ENCODE measurements at regions not wholly inside any gene's neighbourhood (a gene's known extent, or its start where the extent isn't known, plus 50 kb on each side); places are given as distances from the start of the nearest gene placed in this dataset.

GRCh38 chr18:71846716-71847115, 697.4 kb downstream of the CBLN2 start:
- TF ChIP-seq RAD21 (IDR thresholded peaks at IDR 0.05; ENCODE audit: low read depth) (no peak), REST (IDR thresholded peaks at IDR 0.05; ENCODE audit: low read depth) (no peak), MAX (IDR thresholded peaks at IDR 0.05) (no peak), EGR1 (IDR thresholded peaks at IDR 0.05) (no peak), YY1 (IDR thresholded peaks at IDR 0.05; ENCODE audit: low read depth) (no peak), TAF1 (IDR thresholded peaks at IDR 0.05; ENCODE audit: low read depth) (no peak), TCF12 (IDR thresholded peaks at IDR 0.05; ENCODE audit: low read depth) (no peak), USF1 (IDR thresholded peaks at IDR 0.05) (no peak), TEAD4 (IDR thresholded peaks at IDR 0.05) (no peak), CREB1 (IDR thresholded peaks at IDR 0.05; ENCODE audit: low read depth) (no peak), FOXM1 (IDR thresholded peaks at IDR 0.05; ENCODE audit: borderline replicate concordance, low read depth) (no peak), NFIC (IDR thresholded peaks at IDR 0.05) (no peak), CEBPB (IDR thresholded peaks at IDR 0.05) (no peak), ZBTB7A (IDR thresholded peaks at IDR 0.05; ENCODE audit: low read depth) (no peak), EP300 (IDR thresholded peaks at IDR 0.05; ENCODE audit: borderline replicate concordance) (no peak)

GRCh38 chr18:71844814-71845213, 699.3 kb downstream of the CBLN2 start:
- TF ChIP-seq EP300 (IDR thresholded peaks at IDR 0.05; ENCODE audit: borderline replicate concordance) = no peak
- no peak for TF ChIP-seq TCF12 (IDR thresholded peaks at IDR 0.05; ENCODE audit: low read depth)
- TF ChIP-seq ZBTB7A (IDR thresholded peaks at IDR 0.05; ENCODE audit: low read depth) = no peak
- no peak for TF ChIP-seq FOXM1 (IDR thresholded peaks at IDR 0.05; ENCODE audit: borderline replicate concordance, low read depth)
- no peak for TF ChIP-seq NFIC (IDR thresholded peaks at IDR 0.05)
- TF ChIP-seq CREB1 (IDR thresholded peaks at IDR 0.05; ENCODE audit: low read depth) = no peak
- no peak for TF ChIP-seq TAF1 (IDR thresholded peaks at IDR 0.05; ENCODE audit: low read depth)
- no peak for TF ChIP-seq TEAD4 (IDR thresholded peaks at IDR 0.05)
- TF ChIP-seq EGR1 (IDR thresholded peaks at IDR 0.05) = no peak
- no peak for TF ChIP-seq REST (IDR thresholded peaks at IDR 0.05; ENCODE audit: low read depth)
- TF ChIP-seq RAD21 (IDR thresholded peaks at IDR 0.05; ENCODE audit: low read depth) = no peak
- TF ChIP-seq YY1 (IDR thresholded peaks at IDR 0.05; ENCODE audit: low read depth) = no peak
- no peak for TF ChIP-seq MAX (IDR thresholded peaks at IDR 0.05)
- TF ChIP-seq CEBPB (IDR thresholded peaks at IDR 0.05) = no peak
- TF ChIP-seq USF1 (IDR thresholded peaks at IDR 0.05) = no peak

- TF ChIP-seq CREB1 (IDR thresholded peaks at IDR 0.05; ENCODE audit: low read depth) = no peak
- no peak for TF ChIP-seq RAD21 (IDR thresholded peaks at IDR 0.05; ENCODE audit: low read depth)
- no peak for TF ChIP-seq ZBTB7A (IDR thresholded peaks at IDR 0.05; ENCODE audit: low read depth)
- no peak for TF ChIP-seq FOXM1 (IDR thresholded peaks at IDR 0.05; ENCODE audit: borderline replicate concordance, low read depth)
- no peak for TF ChIP-seq NFIC (IDR thresholded peaks at IDR 0.05)
- TF ChIP-seq MAX (IDR thresholded peaks at IDR 0.05) = no peak
- no peak for TF ChIP-seq REST (IDR thresholded peaks at IDR 0.05; ENCODE audit: low read depth)
- TF ChIP-seq CEBPB (IDR thresholded peaks at IDR 0.05) = no peak
These were observed 701.5 kb downstream of the CBLN2 start for GRCh38 chr18:71842666-71843065.

- no peak for TF ChIP-seq TEAD4 (IDR thresholded peaks at IDR 0.05)
These were observed 706.6 kb downstream of the CBLN2 start for GRCh38 chr18:71837547-71837946.

Measured in Ishikawa (cell line).